Activated CD4-positive, alpha-beta T cell treated with anti-CD3 and anti-CD28 coated beads for 24 hours (primary cell): ENCODE measurements at regions not wholly inside any gene's neighbourhood (a gene's known extent, or its start where the extent isn't known, plus 50 kb on each side); places are given as distances from the start of the nearest gene placed in this dataset.

ENCODE experiments used
- DNase-seq, 2 donors: peaks; one replicate each; pipeline ENCODE4 v3.0.0-alpha.2; 2020; ENCODE audit warnings: low read depth in 2 of 2

GRCh38 chr19:31940396-31940795 lies 405.0 kb upstream of the ZNF507 start:
- DNase-seq: no peak

DNA sequence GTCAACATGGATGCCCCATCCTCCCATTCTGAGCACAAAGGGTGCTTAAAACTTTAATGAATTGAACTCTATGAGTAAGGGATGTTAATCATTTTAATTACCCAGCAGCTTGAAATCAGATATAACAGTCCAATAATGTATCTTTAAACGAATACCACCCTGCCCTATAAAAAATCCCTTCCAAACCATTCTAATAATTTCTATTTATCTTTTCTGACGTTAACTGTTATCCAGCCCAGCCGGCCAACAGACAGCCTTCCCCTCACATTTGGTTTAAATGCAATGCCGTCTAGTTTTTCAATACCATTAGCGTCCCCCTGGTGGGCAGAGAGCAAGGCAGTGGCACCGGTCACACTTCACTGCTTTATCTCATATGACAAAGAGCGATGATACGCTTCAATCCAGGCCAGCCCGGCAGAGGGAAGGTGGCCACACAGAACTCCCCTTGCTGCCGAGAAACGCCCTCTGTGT lies 402.2 kb upstream of the ZNF507 start:
- DNase-seq: no peak

DNA sequence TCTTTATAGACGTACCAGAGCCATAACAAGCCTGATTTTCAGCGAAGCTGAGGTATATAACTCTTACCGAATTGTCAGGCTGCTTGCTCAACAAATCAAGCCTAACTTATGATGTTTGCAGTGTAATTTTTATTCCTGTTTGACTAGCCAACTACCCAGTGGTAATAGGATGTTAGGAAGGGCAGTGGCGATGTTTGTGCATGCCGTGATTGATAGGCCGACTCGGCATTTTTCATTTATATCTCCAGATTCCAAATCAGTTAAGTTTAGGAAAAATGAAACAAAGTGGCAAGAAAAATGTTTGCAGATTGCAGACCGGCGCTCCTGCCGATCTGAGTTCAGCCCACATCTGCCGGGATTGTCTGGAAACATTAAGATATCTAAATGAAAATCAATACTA lies 401.6 kb upstream of the ZNF507 start:
- no peak for DNase-seq

DNA sequence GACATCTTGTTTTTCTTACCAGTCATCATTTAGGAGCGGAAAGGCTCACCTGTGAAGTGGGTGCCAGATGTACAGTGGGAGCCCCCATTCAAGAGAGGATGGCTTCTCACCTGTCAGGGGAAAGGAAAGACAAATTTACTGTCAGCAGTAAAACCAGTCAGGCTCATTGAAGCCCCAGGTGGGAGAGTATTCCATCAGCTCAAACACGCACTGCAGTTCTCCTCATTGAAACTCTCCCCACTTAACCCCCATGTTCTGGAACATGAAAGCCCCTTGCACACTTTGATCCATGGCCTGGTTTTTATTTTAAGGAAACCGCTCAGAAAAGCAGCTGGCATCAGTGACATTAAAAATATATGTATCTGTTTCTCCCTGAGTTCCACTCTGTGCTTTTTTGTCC lies 401.1 kb upstream of the ZNF507 start:
- no peak for DNase-seq

DNA sequence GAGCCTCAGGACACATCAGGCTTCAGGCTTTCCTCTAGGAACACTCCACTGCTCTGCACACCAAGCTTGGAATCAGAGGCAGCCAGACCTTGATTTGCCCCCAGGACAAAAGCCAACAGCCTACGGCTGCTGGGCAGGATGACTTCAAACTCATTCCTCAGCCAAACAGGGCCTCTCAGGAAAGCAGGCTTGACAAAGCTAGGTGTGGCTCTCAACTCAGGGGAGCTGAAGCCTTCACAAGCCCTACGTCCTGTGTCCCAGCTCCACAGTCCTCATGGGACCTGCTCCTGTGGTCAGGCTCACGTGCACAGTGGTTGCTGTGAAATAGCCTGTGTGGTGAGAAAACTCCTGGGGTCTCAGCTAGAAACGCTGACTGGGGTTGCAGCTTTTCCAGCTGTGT lies 398.9 kb upstream of the ZNF507 start:
- no peak for DNase-seq

GRCh38 chr19:31947436-31948115 lies 397.8 kb upstream of the ZNF507 start:
- no peak for DNase-seq

GRCh38 chr19:31952693-31953092 lies 392.7 kb upstream of the ZNF507 start:
- no peak for DNase-seq

- no peak for DNase-seq
Observed at GRCh38 chr19:31955061-31955460, 390.3 kb upstream of the ZNF507 start.

- DNase-seq: no peak
Observed at GRCh38 chr19:31955884-31956283, 389.5 kb upstream of the ZNF507 start.

GRCh38 chr19:31956771-31957392 lies 388.5 kb upstream of the ZNF507 start:
- no peak for DNase-seq

GRCh38 chr19:31957711-31958110 lies 387.7 kb upstream of the ZNF507 start:
- no peak for DNase-seq

- DNase-seq: no peak
Observed at GRCh38 chr19:31959527-31960018, 385.8 kb upstream of the ZNF507 start.

- DNase-seq: no peak
Observed at GRCh38 chr19:31960474-31960873, 384.9 kb upstream of the ZNF507 start.

GRCh38 chr19:31961191-31961590 lies 384.2 kb upstream of the ZNF507 start:
- no peak for DNase-seq

DNA sequence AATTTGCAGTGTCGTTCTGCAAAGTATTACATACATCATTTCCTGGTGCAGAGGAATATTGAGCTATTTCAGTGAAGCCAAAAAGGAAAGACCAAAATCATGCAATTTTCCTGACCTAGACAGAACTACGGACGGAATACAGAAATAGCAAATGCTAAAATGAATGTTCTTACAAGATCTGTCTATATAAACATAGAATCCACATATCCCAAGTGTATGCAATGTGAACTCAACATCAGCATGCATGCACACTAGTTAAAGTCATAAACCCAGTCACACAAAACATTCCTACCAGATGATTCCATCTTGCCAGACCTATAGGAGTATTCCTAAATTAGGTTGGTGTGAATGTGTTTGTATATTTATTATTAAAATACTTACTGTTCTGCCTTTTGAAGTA lies 383.7 kb upstream of the ZNF507 start:
- DNase-seq: no peak

- no peak for DNase-seq
Observed at GRCh38 chr19:31962561-31962996, 382.8 kb upstream of the ZNF507 start.

DNA sequence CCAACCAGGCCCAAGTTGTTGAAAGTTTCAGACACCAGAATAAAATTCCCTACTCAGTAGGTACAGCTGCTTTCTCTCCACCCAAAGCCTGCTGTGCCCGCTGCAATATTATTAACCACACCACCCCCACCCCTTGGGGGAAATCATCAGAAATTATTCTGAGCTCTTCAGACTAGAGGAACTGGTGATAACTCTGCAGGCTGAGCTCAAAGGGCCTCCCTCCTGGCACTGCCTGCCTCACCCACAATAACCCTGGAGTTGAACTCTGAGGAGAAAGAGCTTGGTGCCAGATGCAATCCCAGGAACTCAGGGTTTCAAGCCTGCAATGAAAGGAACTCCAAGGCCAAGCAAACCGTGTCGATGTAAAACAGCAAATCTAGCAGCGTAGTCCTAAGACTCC lies 381.7 kb upstream of the ZNF507 start:
- no peak for DNase-seq

GRCh38 chr19:31969016-31969415 lies 376.4 kb upstream of the ZNF507 start:
- DNase-seq: no peak

GRCh38 chr19:31970027-31970461 lies 375.4 kb upstream of the ZNF507 start:
- no peak for DNase-seq

- no peak for DNase-seq
Observed at GRCh38 chr19:31974290-31974689, 371.1 kb upstream of the ZNF507 start.

- no peak for DNase-seq
Observed at GRCh38 chr19:31974941-31975340, 370.5 kb upstream of the ZNF507 start.

DNA sequence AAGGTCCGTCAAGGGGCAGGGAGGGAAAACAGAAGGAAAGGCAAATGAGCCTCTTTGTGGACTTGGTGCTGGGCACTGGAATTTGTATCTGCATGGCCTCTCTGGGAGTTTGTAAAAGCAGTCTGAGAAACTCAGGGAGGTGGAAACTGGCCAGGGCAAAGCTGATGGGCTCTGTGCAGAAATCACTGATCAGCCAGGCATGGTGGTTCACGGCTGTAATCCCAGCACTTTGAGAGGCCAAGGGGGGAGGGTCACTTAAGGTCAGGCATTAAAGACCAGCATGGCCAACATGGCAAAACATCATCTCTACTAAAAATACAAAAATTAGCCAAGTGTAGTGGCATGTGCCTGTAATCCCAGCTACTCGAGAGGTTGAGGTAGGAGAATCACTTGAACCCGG lies 369.9 kb upstream of the ZNF507 start:
- DNase-seq: no peak

GRCh38 chr19:31976775-31977536 lies 368.5 kb upstream of the ZNF507 start:
- no peak for DNase-seq
